GM20000 (cell line): ENCODE measurements at regions not wholly inside any gene's neighbourhood (a gene's known extent, or its start where the extent isn't known, plus 50 kb on each side); places are given as distances from the start of the nearest gene placed in this dataset.

Experiments used
- DNase-seq: peaks from one replicate; pipeline ENCODE4 v3.0.0; 2012; ENCODE audit warnings: low spot score
- TF ChIP-seq, protein P1 (sequence below): IDR thresholded peaks from 2 replicates; pipeline ENCODE4 v1.5.1; 2012; ENCODE audit warnings: mild to moderate bottlenecking, control low read depth; ENCODE audit errors: extremely low read depth, missing control alignments

DNA sequence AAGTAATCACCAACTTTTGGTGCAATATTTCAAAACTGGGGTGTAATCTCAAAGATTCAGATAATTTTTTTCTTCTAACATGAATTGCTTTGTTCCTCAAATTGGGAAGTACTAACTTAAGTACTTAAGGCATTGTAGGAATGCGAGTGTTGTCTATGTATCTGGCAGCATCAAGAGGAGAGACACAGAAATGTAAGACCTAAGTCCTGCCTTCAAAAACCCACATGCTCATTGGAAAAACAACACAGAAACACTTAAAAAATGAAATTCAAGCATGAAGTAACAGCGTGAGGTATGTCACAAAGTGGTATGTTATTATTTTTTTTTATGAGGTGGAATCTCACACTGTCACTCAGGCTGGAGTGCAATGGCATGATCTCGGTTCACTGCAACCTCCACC, 288.5 kb downstream of the ZEB1 start:
- DNase-seq = no peak
- TF ChIP-seq, protein P1, sequence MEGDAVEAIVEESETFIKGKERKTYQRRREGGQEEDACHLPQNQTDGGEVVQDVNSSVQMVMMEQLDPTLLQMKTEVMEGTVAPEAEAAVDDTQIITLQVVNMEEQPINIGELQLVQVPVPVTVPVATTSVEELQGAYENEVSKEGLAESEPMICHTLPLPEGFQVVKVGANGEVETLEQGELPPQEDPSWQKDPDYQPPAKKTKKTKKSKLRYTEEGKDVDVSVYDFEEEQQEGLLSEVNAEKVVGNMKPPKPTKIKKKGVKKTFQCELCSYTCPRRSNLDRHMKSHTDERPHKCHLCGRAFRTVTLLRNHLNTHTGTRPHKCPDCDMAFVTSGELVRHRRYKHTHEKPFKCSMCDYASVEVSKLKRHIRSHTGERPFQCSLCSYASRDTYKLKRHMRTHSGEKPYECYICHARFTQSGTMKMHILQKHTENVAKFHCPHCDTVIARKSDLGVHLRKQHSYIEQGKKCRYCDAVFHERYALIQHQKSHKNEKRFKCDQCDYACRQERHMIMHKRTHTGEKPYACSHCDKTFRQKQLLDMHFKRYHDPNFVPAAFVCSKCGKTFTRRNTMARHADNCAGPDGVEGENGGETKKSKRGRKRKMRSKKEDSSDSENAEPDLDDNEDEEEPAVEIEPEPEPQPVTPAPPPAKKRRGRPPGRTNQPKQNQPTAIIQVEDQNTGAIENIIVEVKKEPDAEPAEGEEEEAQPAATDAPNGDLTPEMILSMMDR = no peak

DNA sequence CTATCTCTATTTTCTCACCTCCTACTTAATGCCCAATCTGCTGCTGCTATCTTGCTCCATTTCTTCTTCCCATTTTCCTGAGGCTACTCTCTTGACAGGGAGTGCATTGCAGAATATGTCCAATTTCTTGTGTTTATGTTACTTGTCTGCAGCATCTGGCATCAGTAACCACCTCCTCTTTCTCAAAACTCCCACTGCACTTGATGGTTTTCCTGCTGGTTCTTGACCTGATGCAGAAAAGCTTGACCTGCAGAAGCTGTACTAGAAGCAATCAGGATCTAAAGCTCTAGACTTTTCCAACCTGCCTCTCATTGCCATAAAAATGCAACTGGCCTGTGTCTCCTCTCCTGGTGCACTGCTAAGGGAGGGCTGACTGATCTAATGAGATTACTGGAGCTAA, 287.8 kb downstream of the ZEB1 start:
- no peak for DNase-seq
- TF ChIP-seq, protein P1 = no peak

DNA sequence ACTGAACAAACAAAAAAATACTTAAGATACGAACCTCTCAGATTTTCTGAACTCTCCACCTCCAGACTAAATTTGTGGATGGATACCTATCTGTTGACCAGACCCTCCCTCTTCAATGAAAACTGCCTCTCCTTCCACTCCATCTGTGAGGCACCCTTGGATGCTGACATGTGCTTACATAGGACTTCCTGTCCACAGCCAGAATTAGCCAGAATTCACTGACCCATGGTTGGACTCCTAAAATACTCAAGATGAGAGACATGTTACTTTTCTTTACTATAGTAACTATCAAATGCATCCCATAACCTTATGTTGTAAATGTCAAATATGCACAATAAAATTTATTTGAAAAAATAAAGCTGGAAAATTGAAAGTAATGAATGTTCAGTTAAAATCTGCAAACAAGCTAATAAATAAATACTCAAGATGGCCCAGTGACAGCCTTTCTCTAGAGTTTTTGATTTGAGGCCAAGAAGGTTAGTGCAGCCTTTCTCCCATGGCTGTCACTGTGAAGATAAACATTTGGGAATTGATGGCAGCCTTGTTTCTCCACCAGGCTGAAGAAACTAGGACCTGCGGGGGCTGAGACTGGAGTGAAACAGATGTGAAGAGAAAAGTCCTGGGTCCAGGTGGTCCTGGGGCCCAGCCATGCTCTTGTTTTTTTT, 287.0 kb downstream of the ZEB1 start:
- TF ChIP-seq, protein P1 = no peak
- no peak for DNase-seq

DNA sequence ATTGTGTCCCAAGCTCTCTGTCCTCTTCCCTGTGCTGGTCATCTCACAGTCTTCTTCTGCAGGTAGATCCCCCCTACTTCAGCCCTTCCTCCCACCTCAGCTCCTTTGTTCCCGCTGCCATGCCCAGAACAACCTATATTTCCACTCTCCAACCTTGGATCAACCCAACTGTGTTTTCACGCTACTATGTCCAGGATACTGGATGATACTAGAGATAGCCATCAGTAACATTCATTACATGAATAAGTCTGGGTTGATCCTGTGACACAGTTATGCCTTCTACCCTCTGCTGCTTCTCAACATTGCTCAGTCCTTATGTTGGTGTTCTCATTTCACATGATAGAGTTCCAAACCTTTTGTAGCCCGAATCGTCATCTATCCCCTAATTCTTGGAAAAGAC, 286.4 kb downstream of the ZEB1 start:
- TF ChIP-seq, protein P1 = no peak
- DNase-seq = no peak

DNA sequence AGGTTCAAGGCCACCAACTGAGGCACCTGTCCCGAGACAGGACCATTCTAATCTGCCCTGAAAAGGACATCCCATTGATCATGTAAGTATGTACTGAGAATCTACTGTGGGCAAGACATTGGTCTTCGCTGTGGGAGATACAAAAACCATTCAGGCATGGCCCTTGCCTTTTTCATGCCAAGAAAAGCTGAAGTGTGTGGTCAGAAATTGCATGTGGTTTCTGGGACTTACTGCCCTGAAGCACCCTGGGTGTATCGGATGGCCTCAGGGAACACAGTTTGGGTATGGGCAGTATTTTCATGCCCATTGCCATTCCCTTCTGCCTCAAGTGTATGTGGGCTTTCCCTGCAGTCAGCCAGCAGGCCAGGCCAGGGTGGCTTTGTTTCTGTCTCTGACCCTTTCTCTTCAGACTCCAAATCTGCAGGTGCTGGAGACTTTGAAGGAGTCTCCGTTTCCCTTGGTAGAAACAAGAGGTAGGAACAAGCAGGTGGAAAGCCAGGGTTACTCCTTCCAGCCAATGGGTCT, 285.7 kb downstream of the ZEB1 start:
- DNase-seq = no peak
- TF ChIP-seq, protein P1 = no peak

DNA sequence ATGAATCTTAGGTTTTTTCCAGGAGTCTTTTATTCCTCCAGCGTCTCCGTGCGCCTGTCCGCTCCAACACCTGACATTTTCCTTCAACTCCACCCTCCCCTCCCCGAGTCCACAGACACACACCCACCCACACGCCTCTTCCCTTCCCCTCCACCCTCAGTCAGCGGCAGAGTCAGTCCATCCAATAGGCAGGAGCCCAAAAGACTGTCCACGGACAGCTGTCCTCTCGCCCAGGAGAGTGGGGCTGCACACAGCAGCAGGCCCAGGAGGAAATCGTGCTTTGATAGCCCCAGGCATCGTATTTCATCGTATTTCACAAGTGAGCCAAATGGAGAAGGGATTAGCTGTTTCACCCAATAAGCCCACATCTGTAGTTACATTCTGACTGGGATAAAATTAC, 285.1 kb downstream of the ZEB1 start:
- TF ChIP-seq, protein P1 = no peak
- no peak for DNase-seq

DNA sequence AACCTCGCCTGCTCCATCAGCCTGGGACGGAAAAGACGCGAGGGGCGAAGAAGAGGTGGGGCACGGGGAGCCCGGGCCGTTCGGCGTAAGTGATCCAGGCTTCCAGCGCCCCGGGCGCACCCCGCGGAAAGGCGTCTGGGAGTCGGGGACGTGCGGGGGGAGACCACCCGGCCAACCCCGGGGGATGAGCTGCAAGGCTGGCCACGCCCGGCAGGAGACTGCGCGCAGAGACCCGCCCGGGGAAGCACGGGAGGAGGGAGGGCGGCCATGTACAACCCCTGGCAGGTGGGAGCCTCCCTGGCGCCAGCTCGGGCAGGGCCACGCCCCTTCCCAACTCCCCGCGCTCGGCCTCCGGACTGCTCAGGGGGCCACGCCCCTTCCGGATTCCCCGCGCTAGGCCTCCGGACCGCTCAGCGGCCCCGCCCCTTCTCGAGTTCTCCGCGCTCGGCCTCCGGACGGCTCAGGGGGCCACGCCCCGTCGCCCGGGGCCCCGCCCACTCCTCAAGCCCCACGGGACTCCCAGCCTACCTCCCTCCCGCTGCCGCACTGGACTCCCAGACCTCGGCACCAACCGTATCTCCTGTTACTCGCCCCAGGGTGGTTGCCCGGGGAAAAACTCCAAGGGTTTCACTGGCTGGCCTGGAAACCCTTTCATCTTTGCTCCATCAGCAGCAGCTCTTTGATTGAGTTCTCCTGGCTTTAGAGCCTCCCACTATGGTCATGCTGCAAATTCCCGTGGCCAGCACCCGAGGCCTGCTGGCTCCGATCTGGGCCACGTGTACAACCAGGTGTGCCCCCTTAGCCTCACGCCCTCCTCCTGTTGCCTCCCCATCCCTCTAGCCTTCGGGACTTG, 284.4 kb downstream of the ZEB1 start:
- TF ChIP-seq, protein P1 = no peak
- DNase-seq = peak; percentile 97
